WTC11 (cell line): ENCODE measurements at regions not wholly inside any gene's neighbourhood (a gene's known extent, or its start where the extent isn't known, plus 50 kb on each side); places are given as distances from the start of the nearest gene placed in this dataset.

Source experiments
- ATAC-seq: fragments of 200-7000 bp; cut with Tn5 transposase; 2 replicates; pipeline ENCODE4 v1.10.0; 2021; ENCODE audit warnings: mild to moderate bottlenecking, moderate library complexity
- CTCF ChIA-PET: fragments of 300-600 bp; sonication (Branson Sonifier 250); formaldehyde crosslinking; loops from one replicate; lab custom pipeline; 2021; ENCODE audit warnings: antibody characterized with exemption; lab: Charles Lee
- POLR2A ChIA-PET: fragments of 350-600 bp; sonication (Branson Sonifier 250); formaldehyde crosslinking; loops from one replicate; lab custom pipeline; 2021; ENCODE audit warnings: antibody characterized with exemption; lab: Charles Lee
- DNase-seq: peaks from one replicate; pipeline ENCODE4 v3.0.0; 2021; ENCODE audit warnings: low spot score
- H3K27ac Mint-ChIP-seq: 2 replicates; pipeline ENCODE4 v1.8.0; 2021; ENCODE audit warnings: mixed read lengths
- H3K27me3 Mint-ChIP-seq: 2 replicates; pipeline ENCODE4 v1.8.0; 2021; ENCODE audit warnings: low read depth, mild to moderate bottlenecking, moderate library complexity, mixed read lengths
- H3K36me3 Mint-ChIP-seq: 2 replicates; pipeline ENCODE4 v1.8.0; 2021; ENCODE audit warnings: mixed read lengths
- H3K4me1 Mint-ChIP-seq: 2 replicates; pipeline ENCODE4 v1.8.0; 2022; ENCODE audit warnings: mixed read lengths
- H3K4me3 Mint-ChIP-seq: 2 replicates; pipeline ENCODE4 v1.8.0; 2021; ENCODE audit warnings: mild to moderate bottlenecking, moderate library complexity, mixed read lengths
- H3K9me3 Mint-ChIP-seq: 2 replicates; pipeline ENCODE4 v1.8.0; 2021; ENCODE audit warnings: mixed read lengths
- ETV6 ChIP-seq: sonication (generic); formaldehyde crosslinking; IDR thresholded peaks from 2 replicates; pipeline ENCODE4 v1.8.1; 2022; ENCODE audit warnings: mild to moderate bottlenecking, missing genetic modification reagents
- GTF2I ChIP-seq: fragments of 250-450 bp; sonication (Bioruptor Pico); conservative IDR thresholded peaks from 2 replicates; pipeline ENCODE4 v1.4.0; 2021; ENCODE audit warnings: mild to moderate bottlenecking
- HMGA2 ChIP-seq: fragments of 250-450 bp; sonication (Bioruptor Pico); IDR thresholded peaks from 2 replicates; pipeline ENCODE4 v1.4.0; 2021; ENCODE audit warnings: mild to moderate bottlenecking, moderate library complexity
- NR3C1 ChIP-seq: sonication (generic); formaldehyde crosslinking; conservative IDR thresholded peaks from 2 replicates; pipeline ENCODE4 v1.8.1; 2023; ENCODE audit warnings: low read depth, mild to moderate bottlenecking, missing genetic modification reagents
- RELA ChIP-seq: sonication (generic); formaldehyde crosslinking; IDR thresholded peaks from 2 replicates; pipeline ENCODE4 v1.8.1; 2022; ENCODE audit warnings: missing genetic modification reagents, mild to moderate bottlenecking, borderline replicate concordance
- RORB ChIP-seq: fragments of 250-450 bp; sonication (Bioruptor Pico); IDR thresholded peaks from 2 replicates; pipeline ENCODE4 v1.9.0; 2021; ENCODE audit warnings: mild to moderate bottlenecking
- SMAD4 ChIP-seq: sonication (generic); formaldehyde crosslinking; IDR thresholded peaks from 2 replicates; pipeline ENCODE4 v1.8.0; 2022; ENCODE audit warnings: mild to moderate bottlenecking, missing genetic modification reagents
- TEAD1 ChIP-seq: sonication (generic); formaldehyde crosslinking; IDR thresholded peaks from 2 replicates; pipeline ENCODE4 v1.8.0; 2022; ENCODE audit warnings: mild to moderate bottlenecking, missing genetic modification reagents
- ZBTB21 ChIP-seq: sonication (generic); formaldehyde crosslinking; IDR thresholded peaks from 2 replicates; pipeline ENCODE4 v1.8.1; 2023; ENCODE audit warnings: mild to moderate bottlenecking, missing genetic modification reagents, borderline replicate concordance
- ZNF317 ChIP-seq: sonication (generic); formaldehyde crosslinking; IDR thresholded peaks from 2 replicates; pipeline ENCODE4 v1.8.1; 2023; ENCODE audit warnings: low read depth, mild to moderate bottlenecking, moderate library complexity, missing genetic modification reagents, borderline replicate concordance
- TF ChIP-seq, protein P1 (sequence below): sonication (generic); formaldehyde crosslinking; IDR thresholded peaks from 2 replicates; pipeline ENCODE4 v1.8.1; 2023; ENCODE audit warnings: mild to moderate bottlenecking, missing genetic modification reagents, moderate library complexity
- TF ChIP-seq, protein P2 (sequence below): sonication (generic); formaldehyde crosslinking; IDR thresholded peaks from 2 replicates; pipeline ENCODE4 v1.8.1; 2022; ENCODE audit warnings: low read depth, missing genetic modification reagents, borderline replicate concordance
- TF ChIP-seq, protein P3 (sequence below): sonication (generic); formaldehyde crosslinking; IDR thresholded peaks from 2 replicates; pipeline ENCODE4 v1.8.1; 2023; ENCODE audit warnings: mild to moderate bottlenecking, missing genetic modification reagents, moderate library complexity
- TF ChIP-seq, protein P4 (sequence below): sonication (generic); formaldehyde crosslinking; IDR thresholded peaks from 2 replicates; pipeline ENCODE4 v1.8.0; 2022; ENCODE audit warnings: mild to moderate bottlenecking, missing genetic modification reagents
- TF ChIP-seq, protein P5 (sequence below): sonication (generic); formaldehyde crosslinking; IDR thresholded peaks from 2 replicates; pipeline ENCODE4 v1.8.0; 2022; ENCODE audit warnings: mild to moderate bottlenecking, missing genetic modification reagents
- TF ChIP-seq, protein P6 (sequence below): fragments of 250-450 bp; sonication (Bioruptor Pico); IDR thresholded peaks from 2 replicates; pipeline ENCODE4 v2.1.2; 2022; ENCODE audit warnings: mild to moderate bottlenecking, moderate library complexity
- TF ChIP-seq, protein P7 (sequence below): fragments of 250-450 bp; sonication (Bioruptor Pico); IDR thresholded peaks from 2 replicates; pipeline ENCODE4 v1.9.0; 2021; ENCODE audit warnings: moderate library complexity, mild to moderate bottlenecking, inconsistent platforms, borderline replicate concordance
- TF ChIP-seq, protein P8 (sequence below): sonication (generic); formaldehyde crosslinking; IDR thresholded peaks from 2 replicates; pipeline ENCODE4 v1.8.0; 2022; ENCODE audit warnings: mild to moderate bottlenecking, missing genetic modification reagents
- TF ChIP-seq, protein P9 (sequence below): fragments of 250-450 bp; sonication (Bioruptor Pico); IDR thresholded peaks from 2 replicates; pipeline ENCODE4 v1.8.0; 2021; ENCODE audit warnings: mild to moderate bottlenecking
- TF ChIP-seq, protein P10 (sequence below): fragments of 200-600 bp; IDR thresholded peaks from 2 replicates; pipeline ENCODE4 v1.8.0; 2022; ENCODE audit warnings: antibody characterized with exemption

DNA sequence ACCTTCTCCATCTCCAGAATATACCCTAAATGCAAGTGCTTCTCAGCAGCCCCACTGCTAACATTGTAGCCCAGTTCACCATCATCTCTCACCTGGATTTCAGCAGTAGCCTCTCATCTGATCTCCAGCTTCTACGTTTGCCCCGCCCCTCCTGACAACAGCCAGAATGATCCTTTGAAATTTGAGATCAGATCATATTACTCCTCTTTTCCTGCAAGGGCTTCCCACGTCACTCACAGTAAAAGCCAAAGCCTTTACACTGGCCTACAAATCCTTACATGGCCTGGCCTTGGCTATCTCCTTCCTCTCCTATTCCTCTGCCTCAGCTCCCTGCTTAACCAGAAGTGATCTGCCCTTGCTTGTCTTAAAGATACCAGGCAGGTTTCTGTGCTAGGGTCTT is 94.3 kb upstream of the NBEA start:
- Mint-ChIP-seq H3K9me3 (peaks cover 5% of the 10 kb centered on the region), H3K4me1 (peaks cover 13% of the 10 kb centered on the region), H3K27me3 (no peaks in the 10 kb centered on the region), H3K36me3 (no peaks in the 10 kb centered on the region)
- ATAC-seq (peak; percentile 72), DNase-seq (no peak)
- CTCF ChIA-PET: interaction anchor here (1.4 kb wide), 1 partner anchor 14 kb away, joined by 8 read pairs; no protein-coding TSS in a partner anchor
- TF ChIP-seq, protein P1, sequence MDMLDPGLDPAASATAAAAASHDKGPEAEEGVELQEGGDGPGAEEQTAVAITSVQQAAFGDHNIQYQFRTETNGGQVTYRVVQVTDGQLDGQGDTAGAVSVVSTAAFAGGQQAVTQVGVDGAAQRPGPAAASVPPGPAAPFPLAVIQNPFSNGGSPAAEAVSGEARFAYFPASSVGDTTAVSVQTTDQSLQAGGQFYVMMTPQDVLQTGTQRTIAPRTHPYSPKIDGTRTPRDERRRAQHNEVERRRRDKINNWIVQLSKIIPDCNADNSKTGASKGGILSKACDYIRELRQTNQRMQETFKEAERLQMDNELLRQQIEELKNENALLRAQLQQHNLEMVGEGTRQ (CRISPR knock-in tag): no peak
- TF ChIP-seq, protein P2, sequence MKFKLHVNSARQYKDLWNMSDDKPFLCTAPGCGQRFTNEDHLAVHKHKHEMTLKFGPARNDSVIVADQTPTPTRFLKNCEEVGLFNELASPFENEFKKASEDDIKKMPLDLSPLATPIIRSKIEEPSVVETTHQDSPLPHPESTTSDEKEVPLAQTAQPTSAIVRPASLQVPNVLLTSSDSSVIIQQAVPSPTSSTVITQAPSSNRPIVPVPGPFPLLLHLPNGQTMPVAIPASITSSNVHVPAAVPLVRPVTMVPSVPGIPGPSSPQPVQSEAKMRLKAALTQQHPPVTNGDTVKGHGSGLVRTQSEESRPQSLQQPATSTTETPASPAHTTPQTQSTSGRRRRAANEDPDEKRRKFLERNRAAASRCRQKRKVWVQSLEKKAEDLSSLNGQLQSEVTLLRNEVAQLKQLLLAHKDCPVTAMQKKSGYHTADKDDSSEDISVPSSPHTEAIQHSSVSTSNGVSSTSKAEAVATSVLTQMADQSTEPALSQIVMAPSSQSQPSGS (CRISPR knock-in tag): no peak
- no peak for TF ChIP-seq HMGA2 (CRISPR knock-in tag)
- TF ChIP-seq, all 79 proteins: peak for 0
- no peak overlapping the region for H3K4me3 Mint-ChIP-seq
- POLR2A ChIA-PET: no interaction called here
- H3K27ac Mint-ChIP-seq: no peak overlapping the region

DNA sequence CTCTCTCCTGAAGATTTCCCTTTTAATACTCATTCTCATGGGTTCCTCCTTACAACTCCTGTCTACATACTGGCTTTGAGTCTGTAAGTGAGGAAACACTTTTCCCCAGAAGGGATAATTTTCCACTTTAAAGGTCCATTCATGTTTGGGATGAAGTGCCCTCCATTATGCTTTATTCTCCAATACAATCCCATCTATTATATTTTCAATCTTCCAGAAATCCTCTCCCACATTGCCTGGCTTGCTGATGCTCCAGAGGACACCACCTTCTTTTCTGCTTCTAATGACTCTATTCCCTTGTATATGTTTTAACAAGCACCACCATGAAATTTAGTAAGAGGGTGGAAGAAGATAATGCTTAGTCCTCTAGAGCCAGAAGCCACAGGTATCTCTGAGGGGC is 92.7 kb upstream of the NBEA start:
- Mint-ChIP-seq H3K4me3 (no peak overlapping the region), H3K4me1 (peaks cover 16% of the 10 kb centered on the region), H3K27me3 (no peaks in the 10 kb centered on the region)
- DNase-seq: no peak
- TF ChIP-seq HMGA2 (CRISPR knock-in tag) (no peak), RORB (no peak), TEAD1 (CRISPR knock-in tag) (no peak), NR3C1 (no peak), ZBTB21 (no peak), ETV6 (no peak), ZNF317 (no peak), GTF2I (CRISPR knock-in tag) (no peak), SMAD4 (CRISPR knock-in tag) (no peak), RELA (CRISPR knock-in tag) (no peak)
- TF ChIP-seq, protein P3, sequence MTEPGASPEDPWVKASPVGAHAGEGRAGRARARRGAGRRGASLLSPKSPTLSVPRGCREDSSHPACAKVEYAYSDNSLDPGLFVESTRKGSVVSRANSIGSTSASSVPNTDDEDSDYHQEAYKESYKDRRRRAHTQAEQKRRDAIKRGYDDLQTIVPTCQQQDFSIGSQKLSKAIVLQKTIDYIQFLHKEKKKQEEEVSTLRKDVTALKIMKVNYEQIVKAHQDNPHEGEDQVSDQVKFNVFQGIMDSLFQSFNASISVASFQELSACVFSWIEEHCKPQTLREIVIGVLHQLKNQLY (CRISPR knock-in tag): no peak
- TF ChIP-seq, protein P4, sequence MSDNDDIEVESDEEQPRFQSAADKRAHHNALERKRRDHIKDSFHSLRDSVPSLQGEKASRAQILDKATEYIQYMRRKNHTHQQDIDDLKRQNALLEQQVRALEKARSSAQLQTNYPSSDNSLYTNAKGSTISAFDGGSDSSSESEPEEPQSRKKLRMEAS (CRISPR knock-in tag): no peak
- TF ChIP-seq, protein P5, sequence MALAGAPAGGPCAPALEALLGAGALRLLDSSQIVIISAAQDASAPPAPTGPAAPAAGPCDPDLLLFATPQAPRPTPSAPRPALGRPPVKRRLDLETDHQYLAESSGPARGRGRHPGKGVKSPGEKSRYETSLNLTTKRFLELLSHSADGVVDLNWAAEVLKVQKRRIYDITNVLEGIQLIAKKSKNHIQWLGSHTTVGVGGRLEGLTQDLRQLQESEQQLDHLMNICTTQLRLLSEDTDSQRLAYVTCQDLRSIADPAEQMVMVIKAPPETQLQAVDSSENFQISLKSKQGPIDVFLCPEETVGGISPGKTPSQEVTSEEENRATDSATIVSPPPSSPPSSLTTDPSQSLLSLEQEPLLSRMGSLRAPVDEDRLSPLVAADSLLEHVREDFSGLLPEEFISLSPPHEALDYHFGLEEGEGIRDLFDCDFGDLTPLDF (CRISPR knock-in tag): no peak
- TF ChIP-seq, protein P6, sequence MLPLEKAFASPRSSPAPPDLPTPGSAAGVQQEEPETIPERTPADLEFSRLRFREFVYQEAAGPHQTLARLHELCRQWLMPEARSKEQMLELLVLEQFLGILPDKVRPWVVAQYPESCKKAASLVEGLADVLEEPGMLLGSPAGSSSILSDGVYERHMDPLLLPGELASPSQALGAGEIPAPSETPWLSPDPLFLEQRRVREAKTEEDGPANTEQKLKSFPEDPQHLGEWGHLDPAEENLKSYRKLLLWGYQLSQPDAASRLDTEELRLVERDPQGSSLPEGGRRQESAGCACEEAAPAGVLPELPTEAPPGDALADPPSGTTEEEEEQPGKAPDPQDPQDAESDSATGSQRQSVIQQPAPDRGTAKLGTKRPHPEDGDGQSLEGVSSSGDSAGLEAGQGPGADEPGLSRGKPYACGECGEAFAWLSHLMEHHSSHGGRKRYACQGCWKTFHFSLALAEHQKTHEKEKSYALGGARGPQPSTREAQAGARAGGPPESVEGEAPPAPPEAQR (CRISPR knock-in tag): no peak
- TF ChIP-seq, protein P7, sequence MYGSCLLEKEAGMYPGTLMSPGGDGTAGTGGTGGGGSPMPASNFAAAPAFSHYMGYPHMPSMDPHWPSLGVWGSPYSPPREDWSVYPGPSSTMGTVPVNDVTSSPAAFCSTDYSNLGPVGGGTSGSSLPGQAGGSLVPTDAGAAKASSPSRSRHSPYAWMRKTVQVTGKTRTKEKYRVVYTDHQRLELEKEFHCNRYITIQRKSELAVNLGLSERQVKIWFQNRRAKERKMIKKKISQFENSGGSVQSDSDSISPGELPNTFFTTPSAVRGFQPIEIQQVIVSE: no peak
- TF ChIP-seq, protein P8, sequence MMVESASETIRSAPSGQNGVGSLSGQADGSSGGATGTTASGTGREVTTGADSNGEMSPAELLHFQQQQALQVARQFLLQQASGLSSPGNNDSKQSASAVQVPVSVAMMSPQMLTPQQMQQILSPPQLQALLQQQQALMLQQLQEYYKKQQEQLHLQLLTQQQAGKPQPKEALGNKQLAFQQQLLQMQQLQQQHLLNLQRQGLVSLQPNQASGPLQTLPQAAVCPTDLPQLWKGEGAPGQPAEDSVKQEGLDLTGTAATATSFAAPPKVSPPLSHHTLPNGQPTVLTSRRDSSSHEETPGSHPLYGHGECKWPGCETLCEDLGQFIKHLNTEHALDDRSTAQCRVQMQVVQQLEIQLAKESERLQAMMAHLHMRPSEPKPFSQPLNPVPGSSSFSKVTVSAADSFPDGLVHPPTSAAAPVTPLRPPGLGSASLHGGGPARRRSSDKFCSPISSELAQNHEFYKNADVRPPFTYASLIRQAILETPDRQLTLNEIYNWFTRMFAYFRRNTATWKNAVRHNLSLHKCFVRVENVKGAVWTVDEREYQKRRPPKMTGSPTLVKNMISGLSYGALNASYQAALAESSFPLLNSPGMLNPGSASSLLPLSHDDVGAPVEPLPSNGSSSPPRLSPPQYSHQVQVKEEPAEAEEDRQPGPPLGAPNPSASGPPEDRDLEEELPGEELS (CRISPR knock-in tag): no peak
- TF ChIP-seq, protein P9, sequence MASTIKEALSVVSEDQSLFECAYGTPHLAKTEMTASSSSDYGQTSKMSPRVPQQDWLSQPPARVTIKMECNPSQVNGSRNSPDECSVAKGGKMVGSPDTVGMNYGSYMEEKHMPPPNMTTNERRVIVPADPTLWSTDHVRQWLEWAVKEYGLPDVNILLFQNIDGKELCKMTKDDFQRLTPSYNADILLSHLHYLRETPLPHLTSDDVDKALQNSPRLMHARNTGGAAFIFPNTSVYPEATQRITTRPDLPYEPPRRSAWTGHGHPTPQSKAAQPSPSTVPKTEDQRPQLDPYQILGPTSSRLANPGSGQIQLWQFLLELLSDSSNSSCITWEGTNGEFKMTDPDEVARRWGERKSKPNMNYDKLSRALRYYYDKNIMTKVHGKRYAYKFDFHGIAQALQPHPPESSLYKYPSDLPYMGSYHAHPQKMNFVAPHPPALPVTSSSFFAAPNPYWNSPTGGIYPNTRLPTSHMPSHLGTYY (CRISPR knock-in tag): no peak
- TF ChIP-seq, protein P10, sequence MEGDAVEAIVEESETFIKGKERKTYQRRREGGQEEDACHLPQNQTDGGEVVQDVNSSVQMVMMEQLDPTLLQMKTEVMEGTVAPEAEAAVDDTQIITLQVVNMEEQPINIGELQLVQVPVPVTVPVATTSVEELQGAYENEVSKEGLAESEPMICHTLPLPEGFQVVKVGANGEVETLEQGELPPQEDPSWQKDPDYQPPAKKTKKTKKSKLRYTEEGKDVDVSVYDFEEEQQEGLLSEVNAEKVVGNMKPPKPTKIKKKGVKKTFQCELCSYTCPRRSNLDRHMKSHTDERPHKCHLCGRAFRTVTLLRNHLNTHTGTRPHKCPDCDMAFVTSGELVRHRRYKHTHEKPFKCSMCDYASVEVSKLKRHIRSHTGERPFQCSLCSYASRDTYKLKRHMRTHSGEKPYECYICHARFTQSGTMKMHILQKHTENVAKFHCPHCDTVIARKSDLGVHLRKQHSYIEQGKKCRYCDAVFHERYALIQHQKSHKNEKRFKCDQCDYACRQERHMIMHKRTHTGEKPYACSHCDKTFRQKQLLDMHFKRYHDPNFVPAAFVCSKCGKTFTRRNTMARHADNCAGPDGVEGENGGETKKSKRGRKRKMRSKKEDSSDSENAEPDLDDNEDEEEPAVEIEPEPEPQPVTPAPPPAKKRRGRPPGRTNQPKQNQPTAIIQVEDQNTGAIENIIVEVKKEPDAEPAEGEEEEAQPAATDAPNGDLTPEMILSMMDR: no peak
- TF ChIP-seq, all 79 proteins: peak for 0
- H3K36me3 Mint-ChIP-seq: no peaks in the 10 kb centered on the region
- ATAC-seq: no peak
- POLR2A ChIA-PET: no interaction called here
- H3K27ac Mint-ChIP-seq: no peak overlapping the region
- CTCF ChIA-PET: no interaction called here
- peaks cover 5% of the 10 kb centered on the region for H3K9me3 Mint-ChIP-seq
